ENCODE measurements at regions not wholly inside any gene's neighbourhood (a gene's known extent, or its start where the extent isn't known, plus 50 kb on each side); places are given as distances from the start of the nearest gene placed in this dataset.

DNA sequence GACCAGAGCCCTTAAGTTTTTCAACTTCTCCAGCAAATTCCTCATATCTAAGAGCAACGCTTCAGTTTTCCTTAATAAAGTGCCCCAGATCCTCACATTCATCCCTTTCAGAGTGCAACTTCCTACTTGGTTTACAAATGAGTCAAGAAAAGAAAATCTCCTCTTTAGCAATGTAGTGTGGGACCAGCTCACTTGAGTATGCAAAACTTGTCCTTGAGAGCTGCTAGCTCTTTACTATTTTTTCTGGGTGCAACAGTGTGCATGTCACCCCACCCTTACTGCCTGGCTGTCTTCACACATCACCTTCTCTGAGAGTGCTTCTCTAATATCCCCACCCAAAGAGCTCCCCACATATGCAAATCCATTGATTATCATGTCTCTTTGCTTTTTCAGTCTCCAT lies 203.1 kb upstream of the CAMK1G start:
- TF ChIP-seq CTCF (IDR thresholded peaks at IDR 0.05) (no peak), POLR2AphosphoS5 (IDR thresholded peaks at IDR 0.05) (no peak), POLR2A (IDR thresholded peaks at IDR 0.05) (no peak)
